ENCODE measurements at regions not wholly inside any gene's neighbourhood (a gene's known extent, or its start where the extent isn't known, plus 50 kb on each side); places are given as distances from the start of the nearest gene placed in this dataset.

- TF ChIP-seq ATF2 (IDR thresholded peaks at IDR 0.05; ENCODE audit: low read length) (no peak), ASH2L (IDR thresholded peaks at IDR 0.05; ENCODE audit: low read length) (no peak), CREB1 (IDR thresholded peaks at IDR 0.05) (no peak)
Measured at GRCh38 chr4:33566649-33567048, 2677.7 kb downstream of the ARAP2 start (continued).
